Activated T-helper 1 cell treated with anti-CD3 and anti-CD28 coated beads, Interleukin-12 subunit alpha, Interleukin-12 subunit beta, Interleukin-2, Interleukin-4 antibody, amounts not matched to agents 30 ng/mL and 10 ng/mL and 1 ng/mL, durations not matched to agents 14 hours and 24 hours and 36 hours (primary cell): ENCODE measurements at regions not wholly inside any gene's neighbourhood (a gene's known extent, or its start where the extent isn't known, plus 50 kb on each side); places are given as distances from the start of the nearest gene placed in this dataset.

Source experiments
- DNase-seq: peaks from one replicate; pipeline ENCODE4 v3.0.0; 2021; ENCODE audit warnings: low spot score
- H3K27ac Mint-ChIP-seq: one replicate; pipeline ENCODE4 v1.8.0; 2021; ENCODE audit warnings: mild to moderate bottlenecking, mixed read lengths
- H3K27me3 Mint-ChIP-seq: one replicate; pipeline ENCODE4 v1.8.0; 2022; ENCODE audit warnings: mild to moderate bottlenecking, moderate library complexity, mixed read lengths; ENCODE audit not compliant: insufficient read depth
- H3K36me3 Mint-ChIP-seq: one replicate; pipeline ENCODE4 v1.8.0; 2021; ENCODE audit warnings: low read depth, mixed read lengths
- H3K4me1 Mint-ChIP-seq: one replicate; pipeline ENCODE4 v1.8.0; 2021; ENCODE audit warnings: low read depth, mixed read lengths
- H3K4me3 Mint-ChIP-seq: one replicate; pipeline ENCODE4 v1.8.0; 2021; ENCODE audit warnings: mild to moderate bottlenecking, moderate library complexity, mixed read lengths
- H3K9me3 Mint-ChIP-seq: one replicate; pipeline ENCODE4 v1.8.0; 2021; ENCODE audit warnings: mixed read lengths
- intact Hi-C: fragments of 100-400 bp; cut with micrococcal nuclease; formaldehyde crosslinking; loops from one replicate; pipeline ENCODE4 v1.15.1; 2024

- no peak for DNase-seq
- Mint-ChIP-seq H3K9me3 (no peaks in the 10 kb centered on the region), H3K4me3 (no peak overlapping the region), H3K27ac (no peak overlapping the region), H3K4me1 (peaks cover 13% of the 10 kb centered on the region), H3K27me3 (no peaks in the 10 kb centered on the region), H3K36me3 (peaks cover 23% of the 10 kb centered on the region)
- intact Hi-C loops = no loop called here
Observed at GRCh38 chr5:146254223-146254622, 50.8 kb downstream of the RBM27 start.

GRCh38 chr5:146273109-146273508, 65.5 kb upstream of the POU4F3 start:
- Mint-ChIP-seq H3K27ac (no peak overlapping the region), H3K4me3 (no peak overlapping the region), H3K9me3 (no peaks in the 10 kb centered on the region), H3K4me1 (no peaks in the 10 kb centered on the region), H3K27me3 (no peaks in the 10 kb centered on the region), H3K36me3 (peaks cover 31% of the 10 kb centered on the region)
- intact Hi-C loops = loop anchor here (5.0 to 10.0 kb wide), 3 partner anchors 51 to 192 kb away; partner anchors contain the start of gene LARS1
- no peak for DNase-seq

DNA sequence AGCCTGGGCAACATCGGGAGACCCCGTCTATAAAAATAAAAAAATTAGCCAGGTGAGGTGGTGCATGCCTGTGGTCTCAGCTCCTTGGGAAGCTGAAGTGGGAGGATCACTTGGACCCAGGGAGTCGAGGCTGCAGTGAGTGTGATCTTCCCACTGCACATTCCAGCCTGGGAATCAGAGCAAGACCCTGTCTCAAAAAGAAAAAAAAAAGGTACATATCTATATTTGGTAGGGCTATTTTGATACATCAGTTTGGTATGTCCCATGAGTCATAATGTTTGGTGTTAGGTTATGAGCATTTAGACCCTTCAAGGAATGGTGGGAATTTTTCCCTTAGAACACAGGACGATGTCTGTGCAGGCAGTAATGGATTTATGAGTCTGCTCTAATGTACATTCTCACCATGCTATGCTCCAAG, 55.3 kb upstream of the POU4F3 start:
- no peak for DNase-seq
- H3K9me3 Mint-ChIP-seq = no peaks in the 10 kb centered on the region
- no peak overlapping the region for H3K4me3 Mint-ChIP-seq
- intact Hi-C loops = no loop called here
- no peaks in the 10 kb centered on the region for H3K4me1 Mint-ChIP-seq
- no peaks in the 10 kb centered on the region for H3K27me3 Mint-ChIP-seq
- no peak overlapping the region for H3K27ac Mint-ChIP-seq
- peaks cover 15% of the 10 kb centered on the region for H3K36me3 Mint-ChIP-seq

DNA sequence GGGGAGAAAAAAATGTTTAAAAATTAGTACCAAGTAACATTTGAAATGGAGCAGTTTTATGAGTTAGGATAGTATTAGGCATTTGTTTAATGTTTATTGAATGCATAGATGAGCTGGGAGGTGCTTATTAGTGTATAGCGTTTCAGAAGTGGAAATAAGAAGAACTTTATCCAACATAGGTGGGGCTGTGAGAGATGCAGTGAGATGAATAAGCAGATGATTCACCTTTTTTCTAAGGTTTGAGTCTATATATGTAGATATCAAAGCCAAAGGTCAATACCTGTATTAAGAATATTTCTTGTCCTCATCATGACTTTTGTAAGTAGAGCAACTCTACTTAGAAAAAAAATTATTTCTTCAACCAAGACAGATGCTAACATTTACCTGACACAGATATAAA, 54.6 kb upstream of the POU4F3 start:
- no peak for DNase-seq
- Mint-ChIP-seq H3K27me3 (no peaks in the 10 kb centered on the region), H3K9me3 (no peaks in the 10 kb centered on the region), H3K4me1 (no peaks in the 10 kb centered on the region), H3K27ac (no peak overlapping the region), H3K4me3 (no peak overlapping the region), H3K36me3 (peaks cover 18% of the 10 kb centered on the region)
- intact Hi-C loops = no loop called here
